Activated CD8-positive, alpha-beta T cell treated with anti-CD3 and anti-CD28 coated beads for 36 hours (primary cell): ENCODE measurements at regions not wholly inside any gene's neighbourhood (a gene's known extent, or its start where the extent isn't known, plus 50 kb on each side); places are given as distances from the start of the nearest gene placed in this dataset.

Source experiments
- ATAC-seq: fragments of 200-7000 bp; cut with Tn5 transposase; one replicate; pipeline ENCODE4 v1.10.0; 2021; ENCODE audit warnings: mild to moderate bottlenecking, moderate library complexity
- CTCF ChIA-PET: fragments of 350-600 bp; sonication (Branson Sonifier 250); formaldehyde crosslinking; loops from one replicate; lab custom pipeline; 2021; ENCODE audit warnings: antibody characterized with exemption; lab: Charles Lee
- POLR2A ChIA-PET: fragments of 350-600 bp; sonication (Branson Sonifier 250); formaldehyde crosslinking; loops from one replicate; lab custom pipeline; 2021; ENCODE audit warnings: antibody characterized with exemption; lab: Charles Lee
- DNase-seq: peaks from one replicate; pipeline ENCODE4 v3.0.0-alpha.2; 2020
- H3K27ac Mint-ChIP-seq: one replicate; pipeline ENCODE4 v1.8.0; 2021; ENCODE audit warnings: mild to moderate bottlenecking, mixed read lengths
- H3K27me3 Mint-ChIP-seq: one replicate; pipeline ENCODE4 v1.8.0; 2021; ENCODE audit warnings: mixed read lengths
- H3K36me3 Mint-ChIP-seq: one replicate; pipeline ENCODE4 v1.8.0; 2021; ENCODE audit warnings: low read depth, mixed read lengths
- H3K4me1 Mint-ChIP-seq: one replicate; pipeline ENCODE4 v1.8.0; 2021; ENCODE audit warnings: low read depth, mixed read lengths
- H3K4me3 Mint-ChIP-seq: one replicate; pipeline ENCODE4 v1.8.0; 2021; ENCODE audit warnings: mild to moderate bottlenecking, moderate library complexity, mixed read lengths
- H3K9me3 Mint-ChIP-seq: one replicate; pipeline ENCODE4 v1.8.0; 2021; ENCODE audit warnings: mixed read lengths
- CTCF ChIP-seq: fragments of 200-600 bp; IDR thresholded peaks from one replicate; pipeline ENCODE4 v1.8.0; 2022; ENCODE audit warnings: antibody characterized with exemption, mild to moderate bottlenecking
- intact Hi-C: fragments of 100-400 bp; cut with micrococcal nuclease; formaldehyde crosslinking; loops from one replicate; pipeline ENCODE4 v1.10.0; 2022

- ChIA-PET CTCF (interaction anchor here (1.1 kb wide), 1 partner anchor 8 kb away, joined by 4 read pairs; no protein-coding TSS in a partner anchor), POLR2A (no interaction called here)
- Mint-ChIP-seq H3K27me3 (no peaks in the 10 kb centered on the region), H3K36me3 (no peaks in the 10 kb centered on the region), H3K4me1 (no peaks in the 10 kb centered on the region), H3K9me3 (peaks cover 2% of the 10 kb centered on the region), H3K27ac (no peak overlapping the region), H3K4me3 (no peak overlapping the region)
- intact Hi-C loops: no loop called here
- TF ChIP-seq CTCF: no peak
- no peak for ATAC-seq
- no peak for DNase-seq
Observed at GRCh38 chr12:33602515-33602914, 162.9 kb upstream of the SYT10 start.

- Mint-ChIP-seq H3K9me3 (peaks cover 7% of the 10 kb centered on the region), H3K27me3 (no peaks in the 10 kb centered on the region), H3K27ac (no peak overlapping the region), H3K4me1 (no peaks in the 10 kb centered on the region), H3K36me3 (no peaks in the 10 kb centered on the region), H3K4me3 (no peak overlapping the region)
- no peak for TF ChIP-seq CTCF
- no peak for DNase-seq
- POLR2A ChIA-PET: no interaction called here
- intact Hi-C loops: no loop called here
- CTCF ChIA-PET: no interaction called here
- no peak for ATAC-seq
Observed at GRCh38 chr12:33605757-33606156, 166.1 kb upstream of the SYT10 start.

GRCh38 chr12:33609910-33610309 is 170.3 kb upstream of the SYT10 start:
- Mint-ChIP-seq H3K27ac (no peak overlapping the region), H3K4me3 (no peak overlapping the region), H3K27me3 (no peaks in the 10 kb centered on the region), H3K4me1 (no peaks in the 10 kb centered on the region), H3K9me3 (peaks cover 9% of the 10 kb centered on the region), H3K36me3 (no peaks in the 10 kb centered on the region)
- ATAC-seq: no peak
- CTCF ChIA-PET: interaction anchor here (1.3 kb wide), 1 partner anchor 8 kb away, joined by 4 read pairs; no protein-coding TSS in a partner anchor
- TF ChIP-seq CTCF: no peak
- DNase-seq: no peak
- POLR2A ChIA-PET: no interaction called here
- intact Hi-C loops: no loop called here

- POLR2A ChIA-PET: no interaction called here
- H3K27ac Mint-ChIP-seq: no peak overlapping the region
- TF ChIP-seq CTCF: no peak
Observed at GRCh38 chr12:33614630-33615029, 175.0 kb upstream of the SYT10 start.

GRCh38 chr12:33617218-33617617 is 177.6 kb upstream of the SYT10 start:
- POLR2A ChIA-PET: no interaction called here

More at GRCh38 chr12:33614630-33615029, 175.0 kb upstream of the SYT10 start:
- no peaks in the 10 kb centered on the region for H3K36me3 Mint-ChIP-seq
- intact Hi-C loops: no loop called here
- H3K4me3 Mint-ChIP-seq: no peak overlapping the region
- H3K27me3 Mint-ChIP-seq: no peaks in the 10 kb centered on the region
- DNase-seq (no peak), ATAC-seq (no peak)
- H3K4me1 Mint-ChIP-seq: no peaks in the 10 kb centered on the region
- peaks cover 16% of the 10 kb centered on the region for H3K9me3 Mint-ChIP-seq
- CTCF ChIA-PET: no interaction called here

More at GRCh38 chr12:33617218-33617617, 177.6 kb upstream of the SYT10 start:
- TF ChIP-seq CTCF: no peak
- DNase-seq (no peak), ATAC-seq (no peak)
- H3K27me3 Mint-ChIP-seq: no peaks in the 10 kb centered on the region
- no peaks in the 10 kb centered on the region for H3K36me3 Mint-ChIP-seq
- H3K27ac Mint-ChIP-seq: no peak overlapping the region
- peaks cover 16% of the 10 kb centered on the region for H3K9me3 Mint-ChIP-seq
- CTCF ChIA-PET: no interaction called here
- H3K4me3 Mint-ChIP-seq: no peak overlapping the region
- H3K4me1 Mint-ChIP-seq: no peaks in the 10 kb centered on the region
- intact Hi-C loops: no loop called here
